DMS53 treated with DMSO at 0.1 percent for 48 hours (cell line): ENCODE measurements at regions not wholly inside any gene's neighbourhood (a gene's known extent, or its start where the extent isn't known, plus 50 kb on each side); places are given as distances from the start of the nearest gene placed in this dataset.
"Not testable (repeated sequence)": the region's sequence is repeated elsewhere in the genome, so short reads cannot be mapped to it uniquely, and the experiment has no call there.

ENCODE experiments used
- DNase-seq: peaks from one replicate; lab custom pipeline; 2025; ENCODE audit not compliant: unreplicated experiment; lab: John Stamatoyannopoulos, UW

DNA sequence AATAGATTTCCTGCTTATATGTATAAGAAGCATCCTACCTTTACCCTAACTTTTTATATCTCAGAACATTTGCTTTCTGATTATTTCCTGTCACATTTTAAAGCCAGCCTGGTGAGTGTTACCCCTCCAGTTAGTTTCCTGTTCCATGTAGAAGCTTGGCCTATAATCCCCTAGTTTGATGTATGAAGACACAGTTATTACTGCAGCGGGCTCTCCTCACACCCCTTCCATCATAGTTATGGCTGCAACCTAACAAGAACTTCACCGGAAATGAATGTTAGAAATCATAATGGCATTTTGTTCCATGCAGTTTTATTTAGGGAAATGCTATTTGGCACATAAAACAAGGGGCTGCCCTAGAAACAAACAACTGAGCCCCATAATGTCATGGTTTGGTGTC, 400.2 kb upstream of the SETBP1 start:
- no peak for DNase-seq

GRCh38 chr18:44286049-44286448, 394.6 kb upstream of the SETBP1 start:
- DNase-seq: no peak

DNA sequence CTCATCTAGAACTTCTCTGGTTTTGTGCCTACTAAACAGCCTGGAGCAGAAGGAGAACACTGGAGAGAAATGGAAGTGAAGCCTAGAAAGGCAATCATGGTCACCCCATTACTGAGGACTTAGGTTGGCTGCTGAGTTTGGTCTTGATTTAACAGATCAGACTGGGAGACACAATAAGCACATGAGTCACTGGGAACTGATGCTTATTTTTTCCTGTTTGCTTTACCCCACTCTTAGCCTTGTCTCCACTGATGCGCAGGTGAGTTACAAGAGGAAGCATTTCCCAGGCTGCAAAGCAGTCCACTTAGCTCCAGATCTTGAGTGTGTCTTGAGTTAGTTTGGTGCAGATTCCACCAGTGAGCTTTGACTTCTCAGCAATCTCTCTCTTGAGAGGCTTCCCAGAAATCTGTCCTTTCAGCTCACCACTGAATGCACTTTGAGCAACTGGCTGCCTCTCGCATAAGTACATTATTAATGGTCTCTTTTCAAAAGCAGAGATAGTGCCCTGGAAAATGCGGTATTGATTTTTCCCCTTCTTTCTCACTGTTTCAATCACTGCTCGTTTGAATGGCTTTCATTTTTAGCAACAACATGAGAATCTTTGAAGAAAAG, 390.2 kb upstream of the SETBP1 start:
- peak; percentile 25 for DNase-seq

GRCh38 chr18:44298566-44298965, 382.1 kb upstream of the SETBP1 start:
- DNase-seq: no peak

GRCh38 chr18:44309185-44309584, 371.5 kb upstream of the SETBP1 start:
- no peak for DNase-seq

- no peak for DNase-seq
Observed at GRCh38 chr18:44320619-44321460, 359.8 kb upstream of the SETBP1 start.

DNA sequence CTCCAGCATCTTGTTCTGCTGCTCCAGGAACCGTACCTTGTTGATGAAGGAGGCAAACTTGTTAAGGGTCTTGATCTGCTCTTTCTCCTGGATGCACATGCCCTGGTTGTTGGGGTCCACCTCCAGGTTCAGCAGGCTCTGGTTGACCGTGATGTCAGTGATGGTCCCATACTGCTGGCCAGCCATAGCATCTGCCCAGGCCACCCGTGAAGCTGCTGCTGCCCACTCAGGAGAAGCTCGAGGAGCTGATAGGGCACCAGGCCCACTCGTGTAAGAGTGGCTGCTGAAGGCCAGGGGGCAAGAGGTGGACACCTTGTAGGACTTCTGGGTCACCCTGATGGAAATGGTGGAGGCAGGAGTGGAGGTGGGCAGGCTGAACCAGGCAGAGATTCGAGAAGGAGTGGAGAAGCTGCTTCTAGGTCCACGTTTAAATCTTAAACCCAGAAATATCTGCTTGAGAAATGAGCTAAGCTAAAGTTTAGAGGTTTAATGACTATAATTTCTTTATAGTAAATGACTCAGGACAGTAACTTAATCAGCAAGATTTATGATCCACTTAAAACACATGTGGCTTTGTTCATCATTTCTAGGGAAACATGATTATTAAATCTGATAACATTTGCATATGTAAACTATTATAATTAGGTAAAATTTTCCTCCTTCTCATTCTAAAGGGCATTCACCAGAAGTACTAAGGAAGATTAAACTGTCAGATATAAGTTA, 358.7 kb upstream of the SETBP1 start:
- DNase-seq: no peak

GRCh38 chr18:44323125-44323524, 357.6 kb upstream of the SETBP1 start:
- DNase-seq: no peak

DNA sequence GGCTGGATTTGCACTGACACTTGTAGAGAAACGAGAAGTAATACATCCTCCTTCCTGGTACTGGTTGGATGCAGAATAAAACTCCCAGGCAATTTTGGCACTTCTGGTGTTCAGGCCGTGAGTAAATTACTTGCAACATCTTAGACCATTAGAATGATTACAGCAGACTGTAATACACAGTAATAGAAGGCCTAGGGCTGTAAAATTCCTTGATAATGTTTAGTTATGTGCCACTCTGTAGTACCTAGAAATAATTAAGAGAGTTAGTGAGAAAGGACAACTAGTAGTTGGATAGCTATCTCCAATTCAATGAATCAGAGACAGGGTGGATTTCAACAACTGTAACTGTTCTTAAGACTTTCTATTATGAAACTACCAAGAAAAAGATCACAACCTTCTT, 356.3 kb upstream of the SETBP1 start:
- no peak for DNase-seq

- DNase-seq: peak; percentile 67
Observed at GRCh38 chr18:44325903-44326635, 354.6 kb upstream of the SETBP1 start.

DNA sequence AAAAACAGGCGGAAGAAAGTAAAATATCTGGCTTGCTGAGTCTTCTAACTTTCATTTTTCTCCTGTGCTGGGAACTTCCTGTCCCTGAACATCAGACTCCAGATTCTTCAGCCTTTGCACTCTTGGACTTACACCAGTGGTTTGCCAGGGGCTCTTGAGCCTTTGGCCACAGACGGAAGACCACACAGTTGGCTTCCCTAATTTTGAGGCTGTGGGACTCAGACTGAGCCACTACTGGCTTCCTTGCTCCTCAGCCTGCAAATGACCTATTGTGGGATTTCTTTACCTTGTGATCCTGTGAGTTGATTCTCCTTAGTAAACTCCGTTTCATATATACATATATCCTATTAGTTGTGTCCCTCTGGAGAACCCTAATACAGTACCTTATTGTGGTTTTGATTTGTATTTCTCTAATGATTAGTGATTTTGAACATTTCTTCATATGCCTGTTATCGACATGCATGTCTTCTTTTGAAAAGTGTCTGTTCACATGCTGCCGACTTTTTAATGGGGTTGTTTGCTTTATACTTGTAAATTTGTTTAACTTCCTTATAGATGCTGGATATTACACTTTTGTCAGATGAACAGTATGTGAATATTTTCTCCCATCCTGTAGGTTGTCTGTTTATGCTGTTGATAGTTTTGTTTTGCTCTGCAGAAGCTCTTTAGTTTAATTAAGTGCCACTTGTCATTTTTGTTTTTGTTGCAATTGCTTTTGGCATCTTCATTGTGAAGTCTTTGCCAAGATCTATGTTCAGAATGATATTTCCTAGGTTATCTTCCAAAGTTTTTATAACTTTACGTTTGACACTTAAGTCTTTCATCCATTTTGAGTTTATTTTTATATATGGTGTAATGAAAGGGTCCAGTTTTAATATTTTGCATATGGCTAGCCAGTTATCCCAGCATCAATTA, 348.8 kb upstream of the SETBP1 start:
- no peak for DNase-seq

DNA sequence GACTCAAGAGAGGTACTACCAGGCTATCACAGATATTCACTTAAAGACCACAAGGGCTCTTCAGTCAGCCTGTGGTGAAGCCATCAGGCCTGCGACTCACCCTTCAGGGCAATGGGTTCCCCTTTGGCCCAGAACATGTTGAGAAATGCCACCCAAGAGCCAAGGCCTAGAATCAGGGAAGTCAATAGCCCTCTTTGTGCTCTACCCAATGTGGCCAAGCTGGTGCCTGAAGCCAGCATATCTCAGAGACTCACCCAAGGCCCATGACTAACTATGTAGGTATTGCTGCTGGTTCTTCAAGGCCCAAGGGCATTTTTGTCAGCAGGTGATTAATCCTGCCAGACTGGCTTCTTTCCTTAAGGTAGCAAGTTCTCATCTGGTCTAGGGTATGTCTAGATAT, 338.9 kb upstream of the SETBP1 start:
- DNase-seq: no peak

DNA sequence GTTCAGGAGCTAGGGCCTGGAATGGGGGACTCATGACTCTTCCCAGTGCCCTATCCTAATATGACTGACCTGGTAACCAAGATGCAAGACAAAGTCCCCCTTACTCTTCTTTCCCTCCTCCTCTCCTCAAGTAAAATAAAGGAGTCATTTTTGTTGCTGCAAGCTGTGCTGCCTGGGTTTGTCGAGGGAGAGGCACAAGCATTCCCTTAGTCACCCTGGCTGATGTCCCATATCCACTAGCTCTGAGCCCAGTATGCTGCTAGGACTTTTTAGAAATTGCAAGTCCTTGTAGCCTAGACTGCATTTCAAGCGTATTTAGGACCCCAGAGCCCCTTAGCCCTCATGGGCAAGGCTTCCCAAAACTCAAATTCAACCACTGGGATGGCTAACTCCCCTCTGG, 338.5 kb upstream of the SETBP1 start:
- no peak for DNase-seq

DNA sequence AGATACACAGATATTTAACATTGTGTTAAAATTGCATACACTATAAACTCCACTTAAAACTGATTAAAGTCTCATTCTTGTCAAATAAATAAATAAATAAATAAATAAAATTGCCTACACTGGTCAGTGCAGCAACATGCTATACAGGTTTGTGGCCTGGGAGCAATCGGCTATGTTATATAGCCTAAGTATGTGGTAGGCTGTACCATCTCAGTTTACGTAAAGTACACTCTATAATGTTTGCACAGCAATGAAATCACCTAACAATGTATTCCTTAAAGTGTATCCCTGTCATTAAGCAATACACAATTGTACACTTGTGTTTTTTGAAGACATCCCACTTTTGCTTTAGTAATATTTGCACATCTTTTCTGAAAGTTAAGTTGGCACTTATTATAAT, 337.7 kb upstream of the SETBP1 start:
- DNase-seq: peak; percentile 59

DNA sequence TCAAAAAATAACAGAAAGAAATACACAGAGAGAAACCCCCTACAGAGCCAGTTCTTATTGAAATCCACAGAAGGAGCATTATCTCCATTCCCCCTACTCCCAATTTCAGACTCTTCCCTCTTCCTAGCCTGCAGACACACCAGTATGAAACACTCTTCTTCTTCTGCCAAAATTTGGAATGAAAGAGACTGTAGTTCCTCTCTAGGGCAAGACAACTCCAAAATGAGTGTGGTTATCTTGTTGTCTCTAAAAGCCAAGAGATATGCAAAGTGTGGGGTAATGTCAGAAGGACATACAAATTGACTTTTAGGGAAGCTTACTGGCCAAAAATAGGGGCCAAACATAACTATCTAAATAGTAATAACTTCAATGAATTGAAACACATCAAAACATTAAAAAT, 337.1 kb upstream of the SETBP1 start:
- no peak for DNase-seq

GRCh38 chr18:44356566-44357157, 324.0 kb upstream of the SETBP1 start:
- no peak for DNase-seq

DNA sequence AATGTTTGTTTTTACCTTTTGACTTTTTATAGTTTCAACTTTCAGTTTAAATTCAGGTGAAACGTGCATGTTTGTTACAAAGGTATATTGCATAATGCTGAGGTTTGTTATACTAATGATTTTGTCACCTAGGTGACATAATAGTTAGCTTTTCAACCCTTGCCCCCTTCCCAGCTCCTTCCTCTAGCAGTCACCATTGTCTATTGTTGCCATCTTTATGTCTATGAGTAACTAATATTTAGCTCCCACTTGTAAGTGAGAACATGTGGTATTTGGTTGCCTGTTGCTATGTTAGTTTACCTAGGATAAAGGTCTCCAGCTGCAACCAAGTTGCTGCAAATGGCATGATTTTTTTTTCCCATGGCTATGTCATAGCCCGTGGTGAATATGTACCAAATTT, 322.3 kb upstream of the SETBP1 start:
- DNase-seq: no peak

- not testable (repeated sequence) for DNase-seq
Observed at GRCh38 chr18:44359741-44360140, 320.9 kb upstream of the SETBP1 start.

DNA sequence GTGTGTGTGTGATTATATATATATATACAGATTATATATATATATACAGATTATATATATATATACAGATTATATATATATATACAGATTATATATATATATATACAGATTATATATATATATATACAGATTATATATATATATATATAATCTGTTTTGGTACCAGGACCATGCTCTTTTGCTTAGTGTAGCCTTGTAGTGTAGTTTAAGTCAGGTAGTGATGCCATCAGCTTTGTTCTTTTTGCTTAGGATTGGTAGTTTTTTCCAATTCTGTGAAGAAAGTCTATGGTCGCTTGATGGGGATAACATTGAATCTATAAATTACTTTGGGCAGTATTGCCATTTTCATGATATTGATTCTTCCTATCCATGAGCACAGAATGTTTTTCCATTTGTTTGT, 318.5 kb upstream of the SETBP1 start:
- DNase-seq: not testable (repeated sequence)

GRCh38 chr18:44370861-44371260, 309.8 kb upstream of the SETBP1 start:
- DNase-seq: no peak
